AML-193 (cell line): ENCODE measurements at regions not wholly inside any gene's neighbourhood (a gene's known extent, or its start where the extent isn't known, plus 50 kb on each side); places are given as distances from the start of the nearest gene placed in this dataset.
"Not testable (repeated sequence)": the region's sequence is repeated elsewhere in the genome, so short reads cannot be mapped to it uniquely, and the experiment has no call there.

Experiments
- DNase-seq, 2 experiments: peaks; one replicate each; lab custom pipeline; 2025; lab: John Stamatoyannopoulos, UW

GRCh38 chr6:15090145-15090579 lies 155.7 kb upstream of the JARID2 start:
- no peak for DNase-seq

- no peak for DNase-seq
Measured at GRCh38 chr6:15090745-15091384, 155.0 kb upstream of the JARID2 start.

DNA sequence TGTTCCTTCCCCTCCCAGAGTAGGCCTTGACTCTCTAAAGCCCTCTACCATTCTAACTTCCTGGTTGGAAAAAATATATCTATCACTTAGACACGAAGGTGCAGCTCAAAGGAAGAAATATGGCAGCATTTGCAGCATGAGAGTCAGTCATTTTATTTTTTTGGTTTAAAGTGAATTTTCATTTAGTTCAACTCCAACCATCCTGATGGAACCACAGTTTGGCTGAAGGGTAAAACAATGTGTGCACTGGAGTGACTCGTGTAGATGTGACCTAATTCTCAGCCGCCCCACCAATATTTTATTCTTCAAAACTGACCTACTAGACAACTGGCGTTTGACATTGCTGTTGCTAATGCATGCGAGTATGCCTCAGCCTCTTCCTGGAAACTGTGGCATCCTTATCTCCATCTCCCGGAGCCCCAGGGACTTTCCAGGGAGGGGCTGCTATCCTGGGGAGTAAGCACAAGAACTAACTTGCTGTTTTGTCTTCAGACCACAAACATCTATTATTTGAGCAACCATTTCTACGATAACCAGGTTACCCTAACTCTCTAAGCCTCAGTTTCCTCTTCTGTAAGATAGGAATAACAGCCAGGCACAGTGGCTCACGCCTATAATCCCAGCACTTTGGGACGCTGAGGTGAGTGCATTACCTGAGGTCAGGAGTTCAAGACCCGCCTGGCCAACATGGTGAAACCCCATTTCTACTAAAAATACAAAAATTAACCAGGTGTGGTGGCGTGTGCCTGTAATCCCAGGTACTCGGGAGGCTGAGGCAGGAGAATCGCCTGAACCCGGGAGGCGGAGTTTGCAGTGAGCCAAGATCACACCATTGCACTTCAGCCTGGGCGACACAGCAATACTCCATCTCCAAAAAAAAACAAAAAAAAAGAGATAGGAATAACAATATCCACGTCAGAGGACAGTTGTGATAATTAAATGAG lies 148.7 kb upstream of the JARID2 start:
- no peak for DNase-seq

DNA sequence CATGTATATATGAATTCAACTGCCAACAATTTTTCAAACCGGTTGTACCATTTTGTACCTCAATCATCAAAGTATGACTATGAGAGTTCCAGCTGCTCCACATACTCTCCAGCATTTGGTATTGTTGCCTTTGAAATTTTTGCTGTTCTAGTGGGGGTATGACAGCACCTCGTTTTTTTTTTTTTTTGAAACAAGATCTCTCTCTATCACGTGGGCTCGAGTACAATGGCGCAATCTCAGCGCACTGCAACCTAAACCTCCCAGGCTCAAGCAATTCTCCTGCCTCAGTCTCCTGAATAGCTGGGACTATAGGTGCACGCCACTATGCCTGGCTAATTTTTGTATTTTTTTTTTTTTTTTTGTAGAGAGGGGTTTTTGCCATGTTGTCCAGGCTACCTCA lies 144.7 kb upstream of the JARID2 start:
- no peak for DNase-seq

- DNase-seq, result no peak
Measured at GRCh38 chr6:15102241-15102640, 143.6 kb upstream of the JARID2 start.

GRCh38 chr6:15106958-15107643 lies 138.8 kb upstream of the JARID2 start:
- DNase-seq, result no peak

- no peak for DNase-seq
Measured at GRCh38 chr6:15107644-15108382, 138.1 kb upstream of the JARID2 start.

GRCh38 chr6:15108383-15108715 lies 137.5 kb upstream of the JARID2 start:
- DNase-seq, result no peak

- DNase-seq, result peak; percentile 83 to 88
Measured at GRCh38 chr6:15109338-15110090, 136.4 kb upstream of the JARID2 start.

DNA sequence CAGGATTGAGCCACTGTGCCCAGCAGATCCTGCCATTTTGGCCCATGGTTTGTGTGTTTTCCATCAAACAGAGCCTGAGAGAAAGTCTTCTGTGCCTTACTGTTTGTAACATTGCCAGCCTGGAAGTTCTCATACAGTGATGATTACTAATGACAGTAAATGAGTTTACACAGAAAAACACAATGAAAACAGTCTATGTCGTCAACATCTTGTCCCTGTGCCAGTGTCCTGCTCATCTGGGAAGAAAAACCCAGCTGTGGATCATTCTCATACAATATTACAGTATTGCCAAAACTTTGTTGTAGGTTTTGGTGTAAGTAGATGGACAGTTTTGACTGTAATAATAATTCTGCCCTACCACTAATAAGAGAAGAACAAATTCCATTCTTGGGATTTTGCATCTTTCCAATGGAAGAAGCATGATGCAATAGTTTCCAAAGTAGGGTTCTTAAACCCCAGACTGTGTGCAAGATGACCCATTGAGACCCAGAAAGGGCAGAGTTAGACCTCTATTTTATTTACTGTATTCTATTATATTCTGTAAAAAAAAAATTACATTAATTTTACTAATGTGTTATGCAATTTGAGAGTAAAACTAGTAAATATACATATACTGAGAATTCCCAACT lies 135.0 kb upstream of the JARID2 start:
- no peak for DNase-seq

- DNase-seq, result not testable (repeated sequence)
Measured at GRCh38 chr6:15111576-15111975, 134.3 kb upstream of the JARID2 start.

DNA sequence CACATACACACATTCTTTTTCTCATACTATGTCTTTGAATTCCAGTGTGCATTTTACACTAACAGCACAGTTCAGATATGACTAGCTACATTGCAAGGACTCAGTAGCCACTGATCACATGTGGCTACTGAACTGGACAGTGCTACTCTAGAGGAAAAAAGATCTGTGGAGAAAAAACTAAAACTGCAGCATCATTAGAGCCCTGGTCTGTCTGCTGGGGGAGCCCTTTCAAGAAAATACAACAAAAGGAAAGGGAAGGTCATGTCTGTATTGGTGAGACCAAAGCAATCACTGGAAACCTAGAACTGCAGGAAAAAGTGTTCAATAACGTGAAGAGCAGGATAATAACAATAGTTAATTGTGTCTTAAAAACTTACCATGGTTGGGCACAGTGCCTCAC lies 132.3 kb upstream of the JARID2 start:
- no peak for DNase-seq

DNA sequence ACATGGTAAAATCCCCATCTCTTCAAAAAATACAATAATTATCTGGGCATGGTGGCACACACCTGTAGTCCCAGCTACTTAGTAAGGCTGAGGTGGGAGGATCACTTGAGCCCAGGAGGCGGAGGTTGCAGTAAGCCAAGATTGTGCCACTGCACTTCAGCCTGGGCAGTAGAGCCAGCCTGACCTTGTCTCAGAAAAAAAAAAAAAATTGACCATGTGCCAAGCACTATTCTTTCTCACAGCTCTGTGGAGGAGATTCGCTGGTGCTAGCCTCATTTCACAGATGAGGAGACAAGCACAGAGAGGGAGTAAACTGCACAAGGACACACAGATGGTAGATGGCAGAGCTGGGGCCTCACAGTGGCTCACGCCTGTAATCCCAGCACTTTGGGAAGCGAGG lies 131.8 kb upstream of the JARID2 start:
- DNase-seq, result no peak

DNA sequence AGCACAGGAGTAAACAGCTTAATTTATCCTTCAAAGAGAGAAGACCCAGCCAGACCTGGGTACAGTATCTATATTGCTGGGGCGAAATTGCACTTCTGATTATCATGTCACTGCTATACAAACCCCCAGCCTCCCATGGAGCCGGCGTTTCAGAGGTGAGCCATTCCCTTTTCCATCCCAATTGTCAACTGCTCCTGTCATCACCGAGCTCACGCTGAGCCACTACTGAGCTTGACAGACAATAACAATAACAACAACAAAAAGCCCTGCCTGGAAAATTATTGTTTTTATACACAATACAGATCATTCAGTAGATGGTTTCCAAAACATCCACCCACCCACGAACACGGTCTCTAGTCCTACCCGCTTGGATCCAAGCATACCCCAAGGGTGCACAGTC lies 129.0 kb upstream of the JARID2 start:
- no peak for DNase-seq

GRCh38 chr6:15121443-15121842 lies 124.4 kb upstream of the JARID2 start:
- DNase-seq, result no peak

- DNase-seq, result no peak
Measured at GRCh38 chr6:15121977-15122550, 123.8 kb upstream of the JARID2 start.

DNA sequence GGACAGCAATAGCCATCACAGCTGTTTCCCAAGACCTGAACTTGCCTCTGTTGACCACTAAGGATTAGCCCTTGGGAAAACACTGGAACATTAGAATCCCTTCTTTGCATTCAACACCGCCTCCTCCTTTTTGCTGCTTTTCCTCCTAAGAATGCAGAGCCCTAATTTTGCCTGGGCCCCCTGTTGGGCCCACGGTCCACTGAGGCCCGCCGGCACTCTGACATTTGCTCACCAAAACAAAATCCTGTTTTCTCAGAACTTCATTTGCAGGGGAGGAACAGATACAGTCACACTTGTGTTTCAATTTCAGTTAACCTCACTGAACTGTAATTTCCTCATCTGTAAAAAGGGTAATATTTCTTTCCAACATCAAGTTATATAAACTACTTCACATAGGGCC lies 116.0 kb upstream of the JARID2 start:
- no peak for DNase-seq

DNA sequence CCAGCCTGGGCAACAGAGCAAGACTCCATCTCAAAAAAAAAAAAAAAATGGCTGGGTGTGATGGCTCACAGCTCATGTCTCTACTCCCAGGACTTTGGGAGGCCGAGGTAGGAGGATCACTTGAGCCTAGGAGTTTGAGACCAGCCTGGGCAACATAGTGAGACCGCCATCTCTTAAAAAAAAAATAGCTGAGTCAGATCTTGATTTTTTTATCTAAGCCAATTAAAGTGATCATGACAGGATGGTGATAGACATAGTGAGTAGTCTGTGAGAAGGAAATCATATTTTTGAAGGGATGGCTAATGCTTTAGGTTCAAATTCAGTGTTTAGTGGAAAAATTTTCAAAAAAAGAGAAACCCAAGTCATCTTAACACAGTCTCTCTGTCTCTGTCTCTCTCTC lies 114.6 kb upstream of the JARID2 start:
- DNase-seq, result no peak

GRCh38 chr6:15131651-15132061 lies 114.2 kb upstream of the JARID2 start:
- DNase-seq, result no peak

DNA sequence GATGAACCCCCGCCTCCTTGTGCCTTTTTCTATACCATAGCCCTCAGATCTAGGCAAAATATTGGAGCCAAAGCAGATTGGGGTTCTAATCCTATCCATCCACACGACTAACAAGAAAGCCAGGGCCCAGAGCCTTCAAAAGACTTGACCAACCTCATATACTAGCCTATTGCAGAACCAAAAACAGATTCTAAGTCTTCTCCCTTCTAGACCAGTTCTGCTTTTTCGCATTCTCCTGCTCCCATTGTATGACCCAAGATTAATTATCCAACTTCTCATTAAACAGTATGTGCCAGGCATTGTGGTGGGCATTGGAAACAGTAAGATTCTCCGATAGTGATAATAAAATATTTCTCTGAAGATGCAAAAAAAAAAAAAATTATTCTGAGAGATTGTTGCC lies 113.7 kb upstream of the JARID2 start:
- no peak for DNase-seq
